ENCODE measurements at regions not wholly inside any gene's neighbourhood (a gene's known extent, or its start where the extent isn't known, plus 50 kb on each side); places are given as distances from the start of the nearest gene placed in this dataset.

- TF ChIP-seq POLR2A (IDR thresholded peaks at IDR 0.05), result no peak
- no peak for TF ChIP-seq CTCF (IDR thresholded peaks at IDR 0.05)
- intact Hi-C loops (cut with DNase I; ENCODE audit: low total_unique reads), result no loop called here
- H3K4me3 ChIP-seq (ENCODE audit: low read depth, poor library complexity, severe bottlenecking), result no peak overlapping the region
- DNase-seq (ENCODE audit: low spot score in 2 of 2), result no peak
- WGBS, 2 donors, result 48 to 61% methylated on average over 2 of the region's 2 CpGs
Measured at GRCh38 chr7:17651341-17651740, 289.0 kb downstream of the SNX13 start.

- TF ChIP-seq CTCF (IDR thresholded peaks at IDR 0.05), result no peak
- TF ChIP-seq POLR2A (IDR thresholded peaks at IDR 0.05), result no peak
- peak in 1 of 2 donors; percentile 63 for DNase-seq (ENCODE audit: low spot score in 2 of 2)
- no peak overlapping the region for H3K4me3 ChIP-seq (ENCODE audit: low read depth, poor library complexity, severe bottlenecking)
- intact Hi-C loops (cut with DNase I; ENCODE audit: low total_unique reads), result no loop called here
- WGBS, 2 donors, result 17% methylated on average over 4 of the region's 4 CpGs
Measured at GRCh38 chr7:17651863-17652385, 288.4 kb downstream of the SNX13 start.

GRCh38 chr7:17654940-17655339, 285.4 kb downstream of the SNX13 start:
- DNase-seq (ENCODE audit: low spot score in 2 of 2), result no peak
- no peak overlapping the region for H3K4me3 ChIP-seq (ENCODE audit: low read depth, poor library complexity, severe bottlenecking)
- intact Hi-C loops (cut with DNase I; ENCODE audit: low total_unique reads), result no loop called here
- WGBS, 2 donors, result 26 to 33% methylated on average over 2 of the region's 2 CpGs
- TF ChIP-seq CTCF (IDR thresholded peaks at IDR 0.05) (no peak), POLR2A (IDR thresholded peaks at IDR 0.05) (no peak)

- intact Hi-C loops (cut with DNase I; ENCODE audit: low total_unique reads), result no loop called here
- 79 to 80% methylated on average over 3 of the region's 3 CpGs for WGBS, 2 donors
- no peak overlapping the region for H3K4me3 ChIP-seq (ENCODE audit: low read depth, poor library complexity, severe bottlenecking)
- DNase-seq (ENCODE audit: low spot score in 2 of 2), result no peak
- TF ChIP-seq POLR2A (IDR thresholded peaks at IDR 0.05), result no peak
Measured at GRCh38 chr7:17659126-17659525, 281.2 kb downstream of the SNX13 start.

GRCh38 chr7:17660116-17660515, 280.2 kb downstream of the SNX13 start:
- intact Hi-C loops (cut with DNase I; ENCODE audit: low total_unique reads), result no loop called here
- WGBS, 2 donors, result 90 to 95% methylated on average over 1 of the region's 1 CpG
- H3K4me3 ChIP-seq (ENCODE audit: low read depth, poor library complexity, severe bottlenecking), result no peak overlapping the region
- no peak for DNase-seq (ENCODE audit: low spot score in 2 of 2)
- TF ChIP-seq CTCF (IDR thresholded peaks at IDR 0.05), result no peak
- TF ChIP-seq POLR2A (IDR thresholded peaks at IDR 0.05), result no peak

GRCh38 chr7:17661982-17662585, 278.2 kb downstream of the SNX13 start:
- no peak overlapping the region for H3K4me3 ChIP-seq (ENCODE audit: low read depth, poor library complexity, severe bottlenecking)
- no peak for DNase-seq (ENCODE audit: low spot score in 2 of 2)
- TF ChIP-seq CTCF (IDR thresholded peaks at IDR 0.05) (no peak), POLR2A (IDR thresholded peaks at IDR 0.05) (no peak)
- intact Hi-C loops (cut with DNase I; ENCODE audit: low total_unique reads), result no loop called here
- WGBS, 2 donors, result 26 to 38% methylated on average over 3 of the region's 3 CpGs
